SK-N-SH treated with all-trans-retinoic acid at 6 μM for 48 hours (cell line): ENCODE measurements at regions not wholly inside any gene's neighbourhood (a gene's known extent, or its start where the extent isn't known, plus 50 kb on each side); places are given as distances from the start of the nearest gene placed in this dataset.

Experiments
- ATAC-seq: fragments of 200-7000 bp; cut with Tn5 transposase; 3 replicates; pipeline ENCODE4 v1.9.1; 2020; ENCODE audit warnings: mild to moderate bottlenecking, moderate library complexity
- ARNTL ChIP-seq: fragments of 450-650 bp; formaldehyde crosslinking; IDR thresholded peaks from 2 replicates; pipeline ENCODE4 v1.5.0; 2020; ENCODE audit warnings: low read depth, mild to moderate bottlenecking, moderate library complexity, borderline replicate concordance
- CREB5 ChIP-seq: fragments of 250-450 bp; sonication (Bioruptor Pico); IDR thresholded peaks from 2 replicates; pipeline ENCODE4 v1.5.1; 2020; ENCODE audit warnings: low read depth, mild to moderate bottlenecking, moderate library complexity
- CSDC2 ChIP-seq: fragments of 250-450 bp; sonication (Bioruptor Pico); IDR thresholded peaks from 2 replicates; pipeline ENCODE4 v1.5.0; 2020; ENCODE audit warnings: mild to moderate bottlenecking, moderate library complexity
- ESRRG ChIP-seq: fragments of 250-450 bp; sonication (Bioruptor Pico); IDR thresholded peaks from 2 replicates; pipeline ENCODE4 v1.6.1; 2021; ENCODE audit warnings: mild to moderate bottlenecking
- ISL1 ChIP-seq: fragments of 250-450 bp; sonication (Bioruptor Pico); IDR thresholded peaks from 2 replicates; pipeline ENCODE4 v2.1.2; 2022; ENCODE audit warnings: mild to moderate bottlenecking, moderate library complexity
- OSR1 ChIP-seq: fragments of 250-450 bp; sonication (Bioruptor Pico); IDR thresholded peaks from 2 replicates; pipeline ENCODE4 v1.8.0; 2022; ENCODE audit warnings: moderate library complexity, mild to moderate bottlenecking, inconsistent platforms
- PATZ1 ChIP-seq: fragments of 250-450 bp; sonication (Bioruptor Pico); IDR thresholded peaks from 2 replicates; pipeline ENCODE4 v1.8.0; 2020; ENCODE audit warnings: mild to moderate bottlenecking, moderate library complexity, borderline replicate concordance
- PPARA ChIP-seq: fragments of 250-450 bp; sonication (Bioruptor Pico); IDR thresholded peaks from 2 replicates; pipeline ENCODE4 v1.5.0; 2020; ENCODE audit warnings: mild to moderate bottlenecking, borderline replicate concordance
- SNAI2 ChIP-seq: fragments of 250-450 bp; sonication (Bioruptor Pico); IDR thresholded peaks from 2 replicates; pipeline ENCODE4 v1.5.0; 2020; ENCODE audit warnings: mild to moderate bottlenecking, moderate library complexity
- TOX ChIP-seq: fragments of 250-450 bp; sonication (Bioruptor Pico); IDR thresholded peaks from 2 replicates; pipeline ENCODE4 v1.8.0; 2021; ENCODE audit warnings: mild to moderate bottlenecking, moderate library complexity, borderline replicate concordance
- ZC3H10 ChIP-seq: fragments of 250-450 bp; sonication (Bioruptor Pico); IDR thresholded peaks from 2 replicates; pipeline ENCODE4 v1.5.1; 2021; ENCODE audit warnings: mild to moderate bottlenecking, moderate library complexity
- ZFP3 ChIP-seq: fragments of 250-450 bp; sonication (Bioruptor Pico); IDR thresholded peaks from 2 replicates; pipeline ENCODE4 v1.5.0; 2020; ENCODE audit warnings: mild to moderate bottlenecking, moderate library complexity
- ZFP30 ChIP-seq: fragments of 450-650 bp; formaldehyde crosslinking; IDR thresholded peaks from 2 replicates; pipeline ENCODE4 v1.5.0; 2022; ENCODE audit warnings: mild to moderate bottlenecking, moderate library complexity
- ZNF565 ChIP-seq: fragments of 450-650 bp; formaldehyde crosslinking; conservative IDR thresholded peaks from 2 replicates; pipeline ENCODE4 v1.5.0; 2020; ENCODE audit warnings: low read depth, mild to moderate bottlenecking, moderate library complexity
- ZNF70 ChIP-seq: fragments of 450-650 bp; formaldehyde crosslinking; IDR thresholded peaks from 2 replicates; pipeline ENCODE4 v1.5.0; 2020; ENCODE audit warnings: mild to moderate bottlenecking, moderate library complexity
- TF ChIP-seq, protein P1 (sequence below): fragments of 250-450 bp; sonication (Bioruptor Pico); IDR thresholded peaks from 2 replicates; pipeline ENCODE4 v1.5.0; 2020; ENCODE audit warnings: mild to moderate bottlenecking, moderate library complexity

- TF ChIP-seq CSDC2 (CRISPR knock-in tag) (no peak), ZFP30 (CRISPR knock-in tag) (no peak), TOX (CRISPR knock-in tag) (no peak)
- ATAC-seq: no peak
These were observed 1198.5 kb upstream of the SORCS1 start for GRCh38 chr10:108362961-108363360.

DNA sequence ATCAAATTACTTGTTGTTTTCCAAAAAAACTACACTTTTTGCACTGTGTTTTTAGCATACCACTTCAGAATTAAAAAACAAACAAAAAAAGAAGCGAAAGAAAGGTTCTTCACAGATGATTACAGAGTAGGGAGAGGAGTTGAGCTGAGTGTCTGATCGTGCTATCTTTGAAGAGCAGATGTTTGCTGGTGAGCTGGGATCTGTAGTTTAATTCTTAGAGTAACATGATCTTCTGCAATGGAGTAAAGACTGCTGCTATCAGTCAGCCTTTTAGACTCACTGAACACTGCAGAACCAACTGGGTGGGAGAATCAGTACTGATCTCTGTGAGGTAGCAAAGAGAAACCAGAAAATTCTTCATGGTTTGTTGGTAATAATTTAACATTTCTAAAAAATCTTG is 1197.8 kb upstream of the SORCS1 start:
- no peak for TF ChIP-seq ARNTL (CRISPR knock-in tag)
- no peak for TF ChIP-seq CREB5
- no peak for TF ChIP-seq ZNF565 (CRISPR knock-in tag)
- TF ChIP-seq TOX (CRISPR knock-in tag): no peak
- no peak for ATAC-seq

DNA sequence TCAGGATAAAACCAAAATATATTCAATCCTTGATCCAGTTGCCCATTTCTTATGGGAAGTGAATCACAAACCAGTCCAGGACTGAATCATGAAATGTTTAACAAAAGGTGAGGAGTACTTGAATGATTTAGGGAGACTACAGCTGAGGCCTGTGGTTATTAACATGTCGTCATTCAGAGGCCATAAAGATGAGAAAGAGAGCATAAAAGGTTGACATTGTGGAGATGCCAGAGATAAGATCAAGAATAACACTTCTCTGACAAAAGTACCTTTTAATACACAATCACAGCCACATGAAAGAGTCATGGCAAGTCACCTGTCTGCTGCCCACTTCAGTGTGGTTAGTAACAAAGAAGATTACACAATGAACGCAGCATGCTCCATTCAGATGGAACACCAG is 1195.7 kb upstream of the SORCS1 start:
- no peak for TF ChIP-seq ZC3H10 (CRISPR knock-in tag)
- peak; percentile 68 for TF ChIP-seq ISL1 (CRISPR knock-in tag)
- TF ChIP-seq TOX (CRISPR knock-in tag): peak; percentile 26; the same call in 1 of the 2 replicates
- no peak for TF ChIP-seq OSR1 (CRISPR knock-in tag)
- no peak for TF ChIP-seq CREB5
- ATAC-seq: no peak

DNA sequence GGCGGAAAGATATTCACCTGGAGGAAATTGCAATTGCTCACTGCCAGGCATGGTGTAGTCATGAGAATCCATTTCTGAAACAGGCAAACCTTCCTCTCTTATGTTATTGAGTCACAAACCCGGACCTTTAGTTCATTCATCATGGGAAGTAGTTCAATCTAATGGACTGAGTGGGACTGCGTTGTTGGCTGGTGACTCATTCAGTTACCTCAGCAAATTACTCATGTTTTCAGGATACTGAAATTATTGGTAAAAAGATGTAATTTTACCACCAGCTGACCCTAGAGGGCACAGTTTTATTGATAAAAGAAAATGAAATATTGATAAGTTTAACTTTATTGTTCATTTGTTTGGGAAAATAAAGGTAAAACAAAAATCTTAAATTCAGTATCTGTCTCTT is 1194.4 kb upstream of the SORCS1 start:
- no peak for TF ChIP-seq ESRRG
- TF ChIP-seq ZNF70 (CRISPR knock-in tag): no peak
- TF ChIP-seq CREB5: peak; percentile 75
- TF ChIP-seq ISL1 (CRISPR knock-in tag): peak; percentile 86
- peak; percentile 88 for TF ChIP-seq ZC3H10 (CRISPR knock-in tag)
- ATAC-seq: peak; percentile 99

DNA sequence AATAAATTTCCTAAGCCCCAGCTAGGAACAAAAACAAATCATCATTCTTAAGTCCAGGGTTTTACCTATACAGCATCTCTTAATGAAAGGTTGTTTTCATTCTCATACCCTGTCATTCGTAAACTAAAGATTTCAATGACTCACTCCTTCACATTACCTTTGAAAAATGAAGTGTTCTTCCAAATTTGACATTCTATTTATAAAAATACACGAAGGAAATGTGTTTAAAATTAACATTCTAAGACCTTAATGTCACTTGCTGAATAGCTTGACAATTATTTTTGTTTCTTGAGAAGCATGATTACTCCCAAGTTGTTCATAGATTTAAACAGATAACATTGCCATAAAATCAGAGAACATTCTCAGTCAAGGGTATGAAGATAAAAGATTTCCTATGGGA is 1188.3 kb upstream of the SORCS1 start:
- TF ChIP-seq, protein P1, sequence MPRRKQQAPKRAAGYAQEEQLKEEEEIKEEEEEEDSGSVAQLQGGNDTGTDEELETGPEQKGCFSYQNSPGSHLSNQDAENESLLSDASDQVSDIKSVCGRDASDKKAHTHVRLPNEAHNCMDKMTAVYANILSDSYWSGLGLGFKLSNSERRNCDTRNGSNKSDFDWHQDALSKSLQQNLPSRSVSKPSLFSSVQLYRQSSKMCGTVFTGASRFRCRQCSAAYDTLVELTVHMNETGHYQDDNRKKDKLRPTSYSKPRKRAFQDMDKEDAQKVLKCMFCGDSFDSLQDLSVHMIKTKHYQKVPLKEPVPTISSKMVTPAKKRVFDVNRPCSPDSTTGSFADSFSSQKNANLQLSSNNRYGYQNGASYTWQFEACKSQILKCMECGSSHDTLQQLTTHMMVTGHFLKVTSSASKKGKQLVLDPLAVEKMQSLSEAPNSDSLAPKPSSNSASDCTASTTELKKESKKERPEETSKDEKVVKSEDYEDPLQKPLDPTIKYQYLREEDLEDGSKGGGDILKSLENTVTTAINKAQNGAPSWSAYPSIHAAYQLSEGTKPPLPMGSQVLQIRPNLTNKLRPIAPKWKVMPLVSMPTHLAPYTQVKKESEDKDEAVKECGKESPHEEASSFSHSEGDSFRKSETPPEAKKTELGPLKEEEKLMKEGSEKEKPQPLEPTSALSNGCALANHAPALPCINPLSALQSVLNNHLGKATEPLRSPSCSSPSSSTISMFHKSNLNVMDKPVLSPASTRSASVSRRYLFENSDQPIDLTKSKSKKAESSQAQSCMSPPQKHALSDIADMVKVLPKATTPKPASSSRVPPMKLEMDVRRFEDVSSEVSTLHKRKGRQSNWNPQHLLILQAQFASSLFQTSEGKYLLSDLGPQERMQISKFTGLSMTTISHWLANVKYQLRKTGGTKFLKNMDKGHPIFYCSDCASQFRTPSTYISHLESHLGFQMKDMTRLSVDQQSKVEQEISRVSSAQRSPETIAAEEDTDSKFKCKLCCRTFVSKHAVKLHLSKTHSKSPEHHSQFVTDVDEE (CRISPR knock-in tag): no peak
- TF ChIP-seq PPARA: no peak
- peak; percentile 75; the same call in 1 of the 2 replicates for TF ChIP-seq TOX (CRISPR knock-in tag)
- no peak for TF ChIP-seq SNAI2 (CRISPR knock-in tag)
- no peak for TF ChIP-seq ZNF565 (CRISPR knock-in tag)
- no peak for TF ChIP-seq ZFP3 (CRISPR knock-in tag)
- peak; percentile 40; the same call in 1 of the 3 replicates for ATAC-seq

GRCh38 chr10:108348215-108348614 is 1183.7 kb upstream of the SORCS1 start:
- ATAC-seq: peak; percentile 64
- TF ChIP-seq ZC3H10 (CRISPR knock-in tag): peak; percentile 71
- TF ChIP-seq ISL1 (CRISPR knock-in tag): peak; percentile 57
- no peak for TF ChIP-seq CREB5
- no peak for TF ChIP-seq PATZ1
